SK-N-SH treated with all-trans-retinoic acid at 6 μM for 48 hours (cell line): ENCODE measurements at regions not wholly inside any gene's neighbourhood (a gene's known extent, or its start where the extent isn't known, plus 50 kb on each side); places are given as distances from the start of the nearest gene placed in this dataset.
A peak's percentile ranks its signal among the peaks of the same experiment; 100 is the strongest.

Source experiments
- ATAC-seq: fragments of 200-7000 bp; cut with Tn5 transposase; 3 replicates; pipeline ENCODE4 v1.9.1; 2020; ENCODE audit warnings: mild to moderate bottlenecking, moderate library complexity
- ARNTL ChIP-seq: fragments of 450-650 bp; formaldehyde crosslinking; IDR thresholded peaks from 2 replicates; pipeline ENCODE4 v1.5.0; 2020; ENCODE audit warnings: low read depth, mild to moderate bottlenecking, moderate library complexity, borderline replicate concordance
- CREB5 ChIP-seq: fragments of 250-450 bp; sonication (Bioruptor Pico); IDR thresholded peaks from 2 replicates; pipeline ENCODE4 v1.5.1; 2020; ENCODE audit warnings: low read depth, mild to moderate bottlenecking, moderate library complexity
- CSDC2 ChIP-seq: fragments of 250-450 bp; sonication (Bioruptor Pico); IDR thresholded peaks from 2 replicates; pipeline ENCODE4 v1.5.0; 2020; ENCODE audit warnings: mild to moderate bottlenecking, moderate library complexity
- CSRNP3 ChIP-seq: fragments of 250-450 bp; sonication (Bioruptor Pico); IDR thresholded peaks from 2 replicates; pipeline ENCODE4 v1.5.1; 2021; ENCODE audit warnings: mild to moderate bottlenecking, moderate library complexity
- ESRRG ChIP-seq: fragments of 250-450 bp; sonication (Bioruptor Pico); IDR thresholded peaks from 2 replicates; pipeline ENCODE4 v1.6.1; 2021; ENCODE audit warnings: mild to moderate bottlenecking
- GLIS3 ChIP-seq: fragments of 250-450 bp; sonication (Bioruptor Pico); IDR thresholded peaks from 2 replicates; pipeline ENCODE4 v1.5.0; 2020; ENCODE audit warnings: mild to moderate bottlenecking, moderate library complexity
- ISL1 ChIP-seq: fragments of 250-450 bp; sonication (Bioruptor Pico); IDR thresholded peaks from 2 replicates; pipeline ENCODE4 v2.1.2; 2022; ENCODE audit warnings: mild to moderate bottlenecking, moderate library complexity
- OSR1 ChIP-seq: fragments of 250-450 bp; sonication (Bioruptor Pico); IDR thresholded peaks from 2 replicates; pipeline ENCODE4 v1.8.0; 2022; ENCODE audit warnings: moderate library complexity, mild to moderate bottlenecking, inconsistent platforms
- PATZ1 ChIP-seq: fragments of 250-450 bp; sonication (Bioruptor Pico); IDR thresholded peaks from 2 replicates; pipeline ENCODE4 v1.8.0; 2020; ENCODE audit warnings: mild to moderate bottlenecking, moderate library complexity, borderline replicate concordance
- POU6F1 ChIP-seq: fragments of 250-450 bp; sonication (Bioruptor Pico); IDR thresholded peaks from 2 replicates; pipeline ENCODE4 v1.8.0; 2021; ENCODE audit warnings: low read depth, mild to moderate bottlenecking, moderate library complexity, borderline replicate concordance
- PPARA ChIP-seq: fragments of 250-450 bp; sonication (Bioruptor Pico); IDR thresholded peaks from 2 replicates; pipeline ENCODE4 v1.5.0; 2020; ENCODE audit warnings: mild to moderate bottlenecking, borderline replicate concordance
- RARB ChIP-seq: fragments of 250-450 bp; sonication (Bioruptor Pico); IDR thresholded peaks from 2 replicates; pipeline ENCODE4 v1.8.0; 2021; ENCODE audit warnings: mild to moderate bottlenecking, moderate library complexity
- SNAI2 ChIP-seq: fragments of 250-450 bp; sonication (Bioruptor Pico); IDR thresholded peaks from 2 replicates; pipeline ENCODE4 v1.5.0; 2020; ENCODE audit warnings: mild to moderate bottlenecking, moderate library complexity
- TCF4 ChIP-seq: fragments of 250-450 bp; sonication (Bioruptor Pico); IDR thresholded peaks from 2 replicates; pipeline ENCODE4 v1.8.0; 2021; ENCODE audit warnings: mild to moderate bottlenecking, moderate library complexity, borderline replicate concordance
- TOX ChIP-seq: fragments of 250-450 bp; sonication (Bioruptor Pico); IDR thresholded peaks from 2 replicates; pipeline ENCODE4 v1.8.0; 2021; ENCODE audit warnings: mild to moderate bottlenecking, moderate library complexity, borderline replicate concordance
- ZC3H10 ChIP-seq: fragments of 250-450 bp; sonication (Bioruptor Pico); IDR thresholded peaks from 2 replicates; pipeline ENCODE4 v1.5.1; 2021; ENCODE audit warnings: mild to moderate bottlenecking, moderate library complexity
- ZFP3 ChIP-seq: fragments of 250-450 bp; sonication (Bioruptor Pico); IDR thresholded peaks from 2 replicates; pipeline ENCODE4 v1.5.0; 2020; ENCODE audit warnings: mild to moderate bottlenecking, moderate library complexity
- ZFP30 ChIP-seq: fragments of 450-650 bp; formaldehyde crosslinking; IDR thresholded peaks from 2 replicates; pipeline ENCODE4 v1.5.0; 2022; ENCODE audit warnings: mild to moderate bottlenecking, moderate library complexity
- ZNF565 ChIP-seq: fragments of 450-650 bp; formaldehyde crosslinking; conservative IDR thresholded peaks from 2 replicates; pipeline ENCODE4 v1.5.0; 2020; ENCODE audit warnings: low read depth, mild to moderate bottlenecking, moderate library complexity
- ZNF70 ChIP-seq: fragments of 450-650 bp; formaldehyde crosslinking; IDR thresholded peaks from 2 replicates; pipeline ENCODE4 v1.5.0; 2020; ENCODE audit warnings: mild to moderate bottlenecking, moderate library complexity
- ZNF8 ChIP-seq: fragments of 450-650 bp; formaldehyde crosslinking; IDR thresholded peaks from 2 replicates; pipeline ENCODE4 v1.5.0; 2020; ENCODE audit warnings: mild to moderate bottlenecking, moderate library complexity

- peak; percentile 46 for ATAC-seq
- TF ChIP-seq RARB (CRISPR knock-in tag): no peak
- no peak for TF ChIP-seq ZNF565 (CRISPR knock-in tag)
- no peak for TF ChIP-seq PPARA (CRISPR knock-in tag)
- no peak for TF ChIP-seq GLIS3 (CRISPR knock-in tag)
- no peak for TF ChIP-seq TCF4
- TF ChIP-seq ZFP30: no peak
- TF ChIP-seq ZNF70 (CRISPR knock-in tag): no peak
- no peak for TF ChIP-seq ZFP3 (CRISPR knock-in tag)
- TF ChIP-seq ISL1 (CRISPR knock-in tag): no peak
- TF ChIP-seq CSRNP3 (CRISPR knock-in tag): no peak
- TF ChIP-seq CSDC2 (CRISPR knock-in tag): no peak
- TF ChIP-seq PATZ1 (CRISPR knock-in tag): no peak
- TF ChIP-seq ZC3H10 (CRISPR knock-in tag): no peak
- TF ChIP-seq OSR1 (CRISPR knock-in tag): no peak
- no peak for TF ChIP-seq TOX (CRISPR knock-in tag)
- TF ChIP-seq ESRRG (CRISPR knock-in tag): no peak
Observed at GRCh38 chr12:65656156-65656882, 168.0 kb upstream of the HMGA2 start.

- ATAC-seq: peak; percentile 69
- no peak for TF ChIP-seq CSRNP3 (CRISPR knock-in tag)
- no peak for TF ChIP-seq SNAI2 (CRISPR knock-in tag)
- no peak for TF ChIP-seq CREB5 (CRISPR knock-in tag)
- no peak for TF ChIP-seq OSR1 (CRISPR knock-in tag)
- no peak for TF ChIP-seq CSDC2 (CRISPR knock-in tag)
- no peak for TF ChIP-seq ZNF565 (CRISPR knock-in tag)
- TF ChIP-seq ZC3H10 (CRISPR knock-in tag): no peak
- no peak for TF ChIP-seq ZNF8 (CRISPR knock-in tag)
- TF ChIP-seq ZFP3 (CRISPR knock-in tag): no peak
- TF ChIP-seq PPARA (CRISPR knock-in tag): no peak
- TF ChIP-seq ESRRG (CRISPR knock-in tag): no peak
- no peak for TF ChIP-seq ARNTL (CRISPR knock-in tag)
- TF ChIP-seq ZNF70 (CRISPR knock-in tag): no peak
- no peak for TF ChIP-seq ZFP30
- no peak for TF ChIP-seq POU6F1 (CRISPR knock-in tag)
- TF ChIP-seq TCF4: no peak
Observed at GRCh38 chr12:65656891-65657351, 167.4 kb upstream of the HMGA2 start.

GRCh38 chr12:65657635-65658034 lies 166.6 kb upstream of the HMGA2 start:
- no peak for ATAC-seq
- TF ChIP-seq POU6F1 (CRISPR knock-in tag): no peak
- no peak for TF ChIP-seq TOX (CRISPR knock-in tag)
- TF ChIP-seq CSDC2 (CRISPR knock-in tag): no peak
- no peak for TF ChIP-seq ARNTL (CRISPR knock-in tag)
- no peak for TF ChIP-seq ESRRG (CRISPR knock-in tag)
- TF ChIP-seq ZNF8 (CRISPR knock-in tag): no peak
